H9 (cell line): ENCODE measurements at regions not wholly inside any gene's neighbourhood (a gene's known extent, or its start where the extent isn't known, plus 50 kb on each side); places are given as distances from the start of the nearest gene placed in this dataset.

Source experiments
- DNase-seq: peaks from one replicate; pipeline ENCODE4 v3.0.0-alpha.2; 2017
- H2AFZ ChIP-seq: one replicate; pipeline ENCODE4 v1.6.1; 2013; ENCODE audit warnings: mild to moderate bottlenecking, low read length, control low read depth, moderate library complexity
- H2AK5ac ChIP-seq: 2 replicates; pipeline ENCODE4 v1.6.1; 2013; ENCODE audit warnings: low read length, control low read depth, mixed read lengths; ENCODE audit not compliant: insufficient read length
- H2BK120ac ChIP-seq: one replicate; pipeline ENCODE4 v1.6.1; 2013; ENCODE audit warnings: low read depth, mild to moderate bottlenecking, low read length, control low read depth, inconsistent platforms; ENCODE audit not compliant: poor library complexity, severe bottlenecking
- H2BK12ac ChIP-seq: 2 replicates; pipeline ENCODE4 v1.6.1; 2013; ENCODE audit warnings: low read length, control low read depth, mixed read lengths, low read depth; ENCODE audit not compliant: insufficient read length
- H2BK15ac ChIP-seq: 2 replicates; pipeline ENCODE4 v1.6.1; 2013; ENCODE audit warnings: low read depth, low read length, control low read depth
- H2BK20ac ChIP-seq: one replicate; pipeline ENCODE4 v1.6.1; 2013; ENCODE audit warnings: low read depth, mild to moderate bottlenecking, low read length, control low read depth, inconsistent platforms; ENCODE audit not compliant: poor library complexity, severe bottlenecking
- H2BK5ac ChIP-seq: 2 replicates; pipeline ENCODE4 v1.6.1; 2013; ENCODE audit warnings: low read length, control low read depth, mixed read lengths; ENCODE audit not compliant: insufficient read length
- H3K14ac ChIP-seq: 2 replicates; pipeline ENCODE4 v1.6.1; 2013; ENCODE audit warnings: low read length, control low read depth; ENCODE audit not compliant: insufficient read depth
- H3K18ac ChIP-seq: 2 replicates; pipeline ENCODE4 v1.6.1; 2013; ENCODE audit warnings: low read depth, mild to moderate bottlenecking, mixed read lengths, low read length, control low read depth; ENCODE audit not compliant: insufficient read length
- H3K23ac ChIP-seq: 2 replicates; pipeline ENCODE4 v1.6.1; 2013; ENCODE audit warnings: low read length, control low read depth, mixed read lengths, low read depth; ENCODE audit not compliant: insufficient read length
- H3K23me2 ChIP-seq: 2 replicates; pipeline ENCODE4 v1.6.1; 2013; ENCODE audit warnings: low read depth, mild to moderate bottlenecking, mixed read lengths, low read length, control low read depth; ENCODE audit not compliant: insufficient read length, poor library complexity, severe bottlenecking
- H3K27ac ChIP-seq: 2 replicates; pipeline ENCODE4 v1.5.1; 2013; ENCODE audit warnings: low read length, control low read depth, mixed read lengths, low read depth; ENCODE audit not compliant: insufficient read length
- H3K27me3 ChIP-seq: 2 replicates; pipeline ENCODE4 v1.6.1; 2013; ENCODE audit warnings: low read length, control low read depth, inconsistent platforms; ENCODE audit not compliant: insufficient read depth
- H3K4ac ChIP-seq: 2 replicates; pipeline ENCODE4 v1.6.1; 2013; ENCODE audit warnings: low read depth, mild to moderate bottlenecking, control low read depth, inconsistent platforms, low read length, moderate library complexity
- H3K4me1 ChIP-seq: 2 replicates; pipeline ENCODE4 v1.6.1; 2013; ENCODE audit warnings: low read length, control low read depth, inconsistent platforms; ENCODE audit not compliant: insufficient read depth
- H3K4me2 ChIP-seq: 2 replicates; pipeline ENCODE4 v1.6.1; 2013; ENCODE audit warnings: low read length, control low read depth, mixed read lengths; ENCODE audit not compliant: insufficient read length, insufficient read depth
- H3K56ac ChIP-seq: 2 replicates; pipeline ENCODE4 v1.6.1; 2013; ENCODE audit warnings: low read depth, mild to moderate bottlenecking, mixed read lengths, low read length, control low read depth; ENCODE audit not compliant: insufficient read length
- H3K79me1 ChIP-seq: 2 replicates; pipeline ENCODE4 v1.6.1; 2013; ENCODE audit warnings: low read depth, mild to moderate bottlenecking, moderate library complexity, low read length, control low read depth, inconsistent platforms; ENCODE audit not compliant: insufficient read depth, poor library complexity, severe bottlenecking
- H3K79me2 ChIP-seq: 2 replicates; pipeline ENCODE4 v1.6.1; 2013; ENCODE audit warnings: low read length, control low read depth, inconsistent platforms; ENCODE audit not compliant: insufficient read depth
- H3K9ac ChIP-seq: 2 replicates; pipeline ENCODE4 v1.6.1; 2013; ENCODE audit warnings: low read length, control low read depth, mixed read lengths; ENCODE audit not compliant: insufficient read length; ENCODE audit errors: extremely low read depth
- H3K9me3 ChIP-seq: one replicate; pipeline ENCODE4 v1.6.1; 2013; ENCODE audit warnings: low read depth, low read length, inconsistent platforms; ENCODE audit not compliant: control insufficient read depth
- H3T11ph ChIP-seq: one replicate; pipeline ENCODE4 v1.6.1; 2013; ENCODE audit warnings: mild to moderate bottlenecking, low read length, control low read depth, inconsistent platforms
- H4K20me1 ChIP-seq: one replicate; pipeline ENCODE4 v1.6.1; 2013; ENCODE audit not compliant: control insufficient read depth, insufficient read length, insufficient read depth
- H4K5ac ChIP-seq: 2 replicates; pipeline ENCODE4 v1.6.1; 2013; ENCODE audit warnings: low read depth, mild to moderate bottlenecking, mixed read lengths, low read length, control low read depth; ENCODE audit not compliant: insufficient read length
- H4K8ac ChIP-seq: replicated peaks from 2 replicates; pipeline ENCODE4 v1.6.1; 2013; ENCODE audit warnings: low read length, control low read depth, mixed read lengths, low read depth; ENCODE audit not compliant: insufficient read length
- H4K91ac ChIP-seq: 2 replicates; pipeline ENCODE4 v1.6.1; 2013; ENCODE audit warnings: low read depth, mild to moderate bottlenecking, moderate library complexity, mixed read lengths, low read length, control low read depth; ENCODE audit not compliant: insufficient read length
- H3K27ac Mint-ChIP-seq, 3 experiments: 2 replicates in 2 of 3; 3 replicates in 1 of 3; pipeline ENCODE4 v1.8.0; 2020 to 2021; ENCODE audit warnings: mixed read lengths in 3 of 3, mild to moderate bottlenecking in 1 of 3, moderate library complexity in 1 of 3
- H3K27me3 Mint-ChIP-seq: 2 replicates; pipeline ENCODE4 v1.8.0; 2021; ENCODE audit warnings: low read depth, mild to moderate bottlenecking, moderate library complexity, mixed read lengths
- H3K36me3 Mint-ChIP-seq, 3 experiments: 2 replicates in 2 of 3; 3 replicates in 1 of 3; pipeline ENCODE4 v1.8.0; 2020 to 2021; ENCODE audit warnings: low read depth in 3 of 3, mixed read lengths in 3 of 3; ENCODE audit not compliant: insufficient read depth in 1 of 3
- H3K4me1 Mint-ChIP-seq, 2 experiments: 2 replicates each; pipeline ENCODE4 v1.8.0; 2020; ENCODE audit warnings: mixed read lengths in 2 of 2
- H3K4me3 Mint-ChIP-seq, 2 experiments: 2 replicates in 1 of 2; 3 replicates in 1 of 2; pipeline ENCODE4 v1.8.0; 2020 to 2021; ENCODE audit warnings: mild to moderate bottlenecking in 2 of 2, mixed read lengths in 2 of 2, moderate library complexity in 1 of 2
- H3K9me3 Mint-ChIP-seq, 2 experiments: 2 replicates in 1 of 2; 3 replicates in 1 of 2; pipeline ENCODE4 v1.8.0; 2020; ENCODE audit warnings: mild to moderate bottlenecking in 2 of 2, mixed read lengths in 2 of 2, moderate library complexity in 1 of 2
- WGBS: extraction: QIAGEN DNeasy Blood & Tissue Kit; methylation state at CpG from one replicate; pipeline ENCODE4 v1.1.7; 2013; ENCODE audit warnings: missing lambda C conversion rate, low lambda C conversion rate, mixed read lengths; ENCODE audit not compliant: insufficient read length; ENCODE audit errors: extremely low coverage; 5-methylcytosine and 5-hydroxymethylcytosine counted together
- TF ChIP-seq, protein P1 (sequence below): fragments of 200-600 bp; sonication (generic); conservative IDR thresholded peaks from 3 replicates; pipeline ENCODE4 v1.8.0; 2021; ENCODE audit warnings: antibody characterized with exemption, mild to moderate bottlenecking

DNA sequence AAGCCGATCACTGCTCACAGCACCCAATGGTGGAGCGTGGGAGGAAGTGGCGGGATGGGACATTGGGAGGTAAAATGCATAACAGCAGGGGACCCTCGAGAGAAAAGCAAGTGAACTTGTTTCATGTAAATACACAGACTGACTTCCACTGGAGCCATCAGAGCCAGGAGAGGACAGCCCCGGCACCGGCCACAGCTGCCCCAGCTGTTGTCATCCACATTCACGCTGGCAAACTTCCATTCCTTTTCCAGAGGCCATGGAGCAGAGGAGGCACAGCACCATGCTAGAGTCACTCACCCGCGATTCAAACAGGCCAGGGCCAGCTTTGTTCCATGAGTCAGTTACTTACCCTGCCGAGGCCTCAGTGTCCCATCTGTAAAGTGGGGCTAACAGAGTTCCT, 610.9 kb upstream of the SALL3 start:
- H3K4me2 ChIP-seq = no peak overlapping the region
- H2BK12ac ChIP-seq = no peak overlapping the region
- no peaks in the 10 kb centered on the region; a peak in 1 of 5 replicates for H3K9me3 Mint-ChIP-seq
- DNase-seq = no peak
- no peak overlapping the region for H2AK5ac ChIP-seq
- 0 out of 2 replicates have a peak, but pooled peaks cover 2% of the 10 kb centered on the region for H3K4me1 ChIP-seq
- no peak overlapping the region for H3K27ac ChIP-seq
- H2BK5ac ChIP-seq = no peak overlapping the region
- H3K79me2 ChIP-seq = no peaks in the 10 kb centered on the region
- WGBS = no CpG with 5 or more reads among the region's 10 CpGs
- no peak overlapping the region; the same call in 1 of the 2 replicates for H3K14ac ChIP-seq
- H3K9me3 ChIP-seq = no peaks in the 10 kb centered on the region
- TF ChIP-seq, protein P1, sequence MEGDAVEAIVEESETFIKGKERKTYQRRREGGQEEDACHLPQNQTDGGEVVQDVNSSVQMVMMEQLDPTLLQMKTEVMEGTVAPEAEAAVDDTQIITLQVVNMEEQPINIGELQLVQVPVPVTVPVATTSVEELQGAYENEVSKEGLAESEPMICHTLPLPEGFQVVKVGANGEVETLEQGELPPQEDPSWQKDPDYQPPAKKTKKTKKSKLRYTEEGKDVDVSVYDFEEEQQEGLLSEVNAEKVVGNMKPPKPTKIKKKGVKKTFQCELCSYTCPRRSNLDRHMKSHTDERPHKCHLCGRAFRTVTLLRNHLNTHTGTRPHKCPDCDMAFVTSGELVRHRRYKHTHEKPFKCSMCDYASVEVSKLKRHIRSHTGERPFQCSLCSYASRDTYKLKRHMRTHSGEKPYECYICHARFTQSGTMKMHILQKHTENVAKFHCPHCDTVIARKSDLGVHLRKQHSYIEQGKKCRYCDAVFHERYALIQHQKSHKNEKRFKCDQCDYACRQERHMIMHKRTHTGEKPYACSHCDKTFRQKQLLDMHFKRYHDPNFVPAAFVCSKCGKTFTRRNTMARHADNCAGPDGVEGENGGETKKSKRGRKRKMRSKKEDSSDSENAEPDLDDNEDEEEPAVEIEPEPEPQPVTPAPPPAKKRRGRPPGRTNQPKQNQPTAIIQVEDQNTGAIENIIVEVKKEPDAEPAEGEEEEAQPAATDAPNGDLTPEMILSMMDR = no peak
- no peaks in the 10 kb centered on the region for H3K79me1 ChIP-seq
- no peak overlapping the region for H3K9ac ChIP-seq
- peaks cover 0 to 6% of the 10 kb centered on the region in 2 experiments; a peak in 3 of 4 replicates for H3K4me1 Mint-ChIP-seq
- no peak overlapping the region for H2BK120ac ChIP-seq
- H2AFZ ChIP-seq = no peak overlapping the region
- no peak overlapping the region for H3K4me3 Mint-ChIP-seq
- no peaks in the 10 kb centered on the region for H3K23me2 ChIP-seq
- no peaks in the 10 kb centered on the region for H3K27me3 Mint-ChIP-seq
- no peak overlapping the region for H3K23ac ChIP-seq
- no peak overlapping the region for H4K8ac ChIP-seq
- no peak overlapping the region for H3K4ac ChIP-seq
- no peaks in the 10 kb centered on the region for H3K27me3 ChIP-seq
- H4K5ac ChIP-seq = no peak overlapping the region
- H2BK20ac ChIP-seq = no peak overlapping the region
- no peaks in the 10 kb centered on the region for H3K36me3 Mint-ChIP-seq
- H3K18ac ChIP-seq = no peak overlapping the region
- H4K91ac ChIP-seq = no peak overlapping the region
- H3T11ph ChIP-seq = no peak overlapping the region
- H3K27ac Mint-ChIP-seq = no peak overlapping the region; a peak in 1 of 7 replicates
- H2BK15ac ChIP-seq = no peak overlapping the region
- H4K20me1 ChIP-seq = no peaks in the 10 kb centered on the region
- no peak overlapping the region for H3K56ac ChIP-seq
